Epithelial cell of esophagus (primary cell): ENCODE measurements at regions not wholly inside any gene's neighbourhood (a gene's known extent, or its start where the extent isn't known, plus 50 kb on each side); places are given as distances from the start of the nearest gene placed in this dataset.

ENCODE experiments used
- DNase-seq: peaks from one replicate; pipeline ENCODE4 v3.0.0; 2010; ENCODE audit warnings: low read depth
- H3K4me3 ChIP-seq: 2 replicates; pipeline ENCODE4 v1.5.1; 2011; ENCODE audit warnings: mild to moderate bottlenecking, low read length, control low read depth
- CTCF ChIP-seq: IDR thresholded peaks from 2 replicates; pipeline ENCODE4 v1.5.1; 2011; ENCODE audit warnings: low read depth, mild to moderate bottlenecking, low read length, control low read depth, inconsistent platforms; ENCODE audit not compliant: insufficient read depth; ENCODE audit errors: missing control alignments

- DNase-seq = no peak
- TF ChIP-seq CTCF = no peak
- H3K4me3 ChIP-seq = no peak overlapping the region
Observed at GRCh38 chr12:97274386-97274785, 188.2 kb upstream of the RMST start.

GRCh38 chr12:97275256-97275655 is 187.3 kb upstream of the RMST start:
- H3K4me3 ChIP-seq = no peak overlapping the region
- no peak for DNase-seq
- TF ChIP-seq CTCF = no peak

- no peak overlapping the region for H3K4me3 ChIP-seq
- no peak for DNase-seq
- TF ChIP-seq CTCF = no peak
Observed at GRCh38 chr12:97275728-97276590, 186.6 kb upstream of the RMST start.

- H3K4me3 ChIP-seq = no peak overlapping the region
- DNase-seq = no peak
- TF ChIP-seq CTCF = no peak
Observed at GRCh38 chr12:97276661-97277429, 185.8 kb upstream of the RMST start.

GRCh38 chr12:97283297-97283696 is 179.3 kb upstream of the RMST start:
- no peak overlapping the region for H3K4me3 ChIP-seq
- no peak for TF ChIP-seq CTCF
- DNase-seq = no peak

GRCh38 chr12:97288531-97288930 is 174.1 kb upstream of the RMST start:
- no peak overlapping the region for H3K4me3 ChIP-seq
- DNase-seq = no peak
- TF ChIP-seq CTCF = no peak

GRCh38 chr12:97292588-97292987 is 170.0 kb upstream of the RMST start:
- TF ChIP-seq CTCF = no peak
- no peak overlapping the region for H3K4me3 ChIP-seq
- no peak for DNase-seq
